ENCODE measurements at regions not wholly inside any gene's neighbourhood (a gene's known extent, or its start where the extent isn't known, plus 50 kb on each side); places are given as distances from the start of the nearest gene placed in this dataset.

DNA sequence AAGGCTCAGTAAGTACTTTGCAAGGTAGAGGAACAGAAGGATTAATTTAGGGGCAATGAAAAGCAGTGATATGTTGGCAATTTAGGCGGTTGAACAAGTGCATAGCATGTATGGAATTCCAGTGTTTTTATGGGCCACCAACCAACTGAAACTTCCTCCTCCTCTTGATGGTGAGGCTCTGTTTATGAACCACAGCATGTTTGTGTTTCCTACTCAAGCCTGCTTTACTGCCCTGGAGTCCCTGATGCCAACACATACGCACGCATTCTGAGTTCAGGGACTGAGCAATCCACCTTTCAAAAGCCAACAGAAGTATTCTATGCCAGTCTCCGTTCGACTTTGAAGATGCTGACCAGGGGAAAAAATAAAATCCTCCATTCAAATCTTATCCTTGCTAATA, 417.5 kb downstream of the EFNA5 start:
- in situ Hi-C loops (cut with MboI; ENCODE audit: low sequenced_read_pairs) (no loop called here), dilution Hi-C loops (cut with HindIII; ENCODE audit: low sequenced_read_pairs, unreplicated experiment) (no loop called here), intact Hi-C loops (cut with micrococcal nuclease) (no loop called here)
- no peak for DNase-seq
- Histone ChIP-seq H3K4me1 (ENCODE audit: control insufficient read depth, insufficient read depth, low read length) (no peaks in the 10 kb centered on the region; the same call in 1 of the 2 replicates), H3K4ac (ENCODE audit: low read depth, low read length) (no peak overlapping the region), H3K79me1 (ENCODE audit: low read depth in 1 of 2, low read length in 2 of 2) (no peaks in the 10 kb centered on the region), H2AK9ac (replicated peaks; ENCODE audit: low read depth, low read length, poor library complexity) (no peak overlapping the region), H2BK5ac (ENCODE audit: low read depth, low read length, poor library complexity, severe bottlenecking) (no peak overlapping the region), H4K91ac (ENCODE audit: insufficient read depth, low read depth, low read length) (no peak overlapping the region), H3K56ac (ENCODE audit: extremely low read depth, insufficient read depth, low read length) (no peak overlapping the region), H3K27ac (ENCODE audit: insufficient read depth, low read length) (no peak overlapping the region), H2AK5ac (ENCODE audit: low read depth, low read length) (0 out of 2 replicates have a peak overlapping the region, but pooled peaks have one; percentile 28), H3K18ac (ENCODE audit: low read depth, low read length) (no peak overlapping the region), H4K20me1 (ENCODE audit: insufficient read depth, low read length) (no peaks in the 10 kb centered on the region), H3K9ac (ENCODE audit: low read depth, low read length) (no peak overlapping the region), H3K36me3 (ENCODE audit: control insufficient read depth, insufficient read depth, low read length) (no peaks in the 10 kb centered on the region), H4K5ac (ENCODE audit: low read depth, low read length) (no peak overlapping the region), H2AFZ (replicated peaks; ENCODE audit: low read length, poor library complexity) (no peak overlapping the region), H2BK20ac (ENCODE audit: low read depth, low read length) (peak overlapping the region; percentile 43), H2BK120ac (ENCODE audit: low read depth, low read length) (no peak overlapping the region), H3K9me3 (ENCODE audit: control insufficient read depth, insufficient read depth, low read length) (no peaks in the 10 kb centered on the region), H3K9me1 (ENCODE audit: insufficient read depth, low read length) (no peaks in the 10 kb centered on the region; the same call in 1 of the 2 replicates), H3K27me3 (ENCODE audit: control insufficient read depth, insufficient read depth, low read length) (no peaks in the 10 kb centered on the region), H3K14ac (replicated peaks; ENCODE audit: low read depth, low read length) (no peak overlapping the region), H3K23ac (ENCODE audit: low read depth, low read length) (no peak overlapping the region), H4K8ac (ENCODE audit: low read depth in 2 of 2, low read length in 2 of 2) (no peak overlapping the region), H3K4me2 (ENCODE audit: low read depth, low read length) (no peak overlapping the region), H3K4me3 (ENCODE audit: insufficient read depth, low read depth, low read length) (no peak overlapping the region), H2BK15ac (ENCODE audit: low read depth, low read length) (no peak overlapping the region)
- TF ChIP-seq, protein P1, sequence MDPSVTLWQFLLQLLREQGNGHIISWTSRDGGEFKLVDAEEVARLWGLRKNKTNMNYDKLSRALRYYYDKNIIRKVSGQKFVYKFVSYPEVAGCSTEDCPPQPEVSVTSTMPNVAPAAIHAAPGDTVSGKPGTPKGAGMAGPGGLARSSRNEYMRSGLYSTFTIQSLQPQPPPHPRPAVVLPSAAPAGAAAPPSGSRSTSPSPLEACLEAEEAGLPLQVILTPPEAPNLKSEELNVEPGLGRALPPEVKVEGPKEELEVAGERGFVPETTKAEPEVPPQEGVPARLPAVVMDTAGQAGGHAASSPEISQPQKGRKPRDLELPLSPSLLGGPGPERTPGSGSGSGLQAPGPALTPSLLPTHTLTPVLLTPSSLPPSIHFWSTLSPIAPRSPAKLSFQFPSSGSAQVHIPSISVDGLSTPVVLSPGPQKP (IDR thresholded peaks at IDR 0.05; ENCODE audit: borderline replicate concordance, low read depth, low read length) = no peak
- TF ChIP-seq RFX5 (IDR thresholded peaks at IDR 0.05; ENCODE audit: low read depth, low read length) (no peak), MAZ (IDR thresholded peaks at IDR 0.05; ENCODE audit: borderline replicate concordance, low read depth, low read length) (no peak), CHD1 (IDR thresholded peaks at IDR 0.05; ENCODE audit: low read depth, low read length) (no peak), RAD21 (IDR thresholded peaks at IDR 0.05; ENCODE audit: low read length) (no peak), MXI1 (IDR thresholded peaks at IDR 0.05; ENCODE audit: borderline replicate concordance, low read depth, low read length) (no peak), MAFK (IDR thresholded peaks at IDR 0.05; ENCODE audit: low read depth, low read length) (no peak), CEBPB (IDR thresholded peaks at IDR 0.05; ENCODE audit: low read depth, low read length) (no peak), NFE2L2 (IDR thresholded peaks at IDR 0.05; ENCODE audit: low read depth, low read length) (no peak), FOS (IDR thresholded peaks at IDR 0.05; ENCODE audit: low read depth, low read length) (no peak), SMC3 (IDR thresholded peaks at IDR 0.05; ENCODE audit: low read depth, low read length) (no peak), RCOR1 (IDR thresholded peaks at IDR 0.05; ENCODE audit: insufficient replicate concordance, low read length) (no peak), POLR2A (IDR thresholded peaks at IDR 0.05; ENCODE audit: low read depth, low read length) (no peak), BHLHE40 (IDR thresholded peaks at IDR 0.05; ENCODE audit: low read depth, low read length) (no peak)
- TF ChIP-seq, protein P2, sequence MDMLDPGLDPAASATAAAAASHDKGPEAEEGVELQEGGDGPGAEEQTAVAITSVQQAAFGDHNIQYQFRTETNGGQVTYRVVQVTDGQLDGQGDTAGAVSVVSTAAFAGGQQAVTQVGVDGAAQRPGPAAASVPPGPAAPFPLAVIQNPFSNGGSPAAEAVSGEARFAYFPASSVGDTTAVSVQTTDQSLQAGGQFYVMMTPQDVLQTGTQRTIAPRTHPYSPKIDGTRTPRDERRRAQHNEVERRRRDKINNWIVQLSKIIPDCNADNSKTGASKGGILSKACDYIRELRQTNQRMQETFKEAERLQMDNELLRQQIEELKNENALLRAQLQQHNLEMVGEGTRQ (IDR thresholded peaks at IDR 0.05; ENCODE audit: low read depth, low read length) = no peak
- TF ChIP-seq, protein P3, sequence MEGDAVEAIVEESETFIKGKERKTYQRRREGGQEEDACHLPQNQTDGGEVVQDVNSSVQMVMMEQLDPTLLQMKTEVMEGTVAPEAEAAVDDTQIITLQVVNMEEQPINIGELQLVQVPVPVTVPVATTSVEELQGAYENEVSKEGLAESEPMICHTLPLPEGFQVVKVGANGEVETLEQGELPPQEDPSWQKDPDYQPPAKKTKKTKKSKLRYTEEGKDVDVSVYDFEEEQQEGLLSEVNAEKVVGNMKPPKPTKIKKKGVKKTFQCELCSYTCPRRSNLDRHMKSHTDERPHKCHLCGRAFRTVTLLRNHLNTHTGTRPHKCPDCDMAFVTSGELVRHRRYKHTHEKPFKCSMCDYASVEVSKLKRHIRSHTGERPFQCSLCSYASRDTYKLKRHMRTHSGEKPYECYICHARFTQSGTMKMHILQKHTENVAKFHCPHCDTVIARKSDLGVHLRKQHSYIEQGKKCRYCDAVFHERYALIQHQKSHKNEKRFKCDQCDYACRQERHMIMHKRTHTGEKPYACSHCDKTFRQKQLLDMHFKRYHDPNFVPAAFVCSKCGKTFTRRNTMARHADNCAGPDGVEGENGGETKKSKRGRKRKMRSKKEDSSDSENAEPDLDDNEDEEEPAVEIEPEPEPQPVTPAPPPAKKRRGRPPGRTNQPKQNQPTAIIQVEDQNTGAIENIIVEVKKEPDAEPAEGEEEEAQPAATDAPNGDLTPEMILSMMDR (conservative IDR thresholded peaks at IDR 0.05; ENCODE audit: low read depth, low read length) = no peak
- 100% methylated on average over 2 of the region's 5 CpGs; no CpG with 5 or more reads in 1 of the 2 experiments for whole genome bisulfite sequencing, 2 experiments (ENCODE audit: extremely low coverage in 2 of 2, insufficient read length in 1 of 2)
- no TSS peak for BruUV-seq (replicated peaks)
- no peak for ATAC-seq (ENCODE audit: low read depth)
- ChIA-PET CTCF (interaction anchor here (0.8 kb wide), 1 partner anchor 324 kb away, joined by 3 read pairs; no protein-coding TSS in a partner anchor), POLR2A (ENCODE audit: unreplicated experiment) (interaction anchor here (0.6 kb wide), 1 partner anchor 352 kb away, joined by 6 read pairs; no protein-coding TSS in a partner anchor)

Measured in IMR-90 (cell line).